ENCODE measurements at regions not wholly inside any gene's neighbourhood (a gene's known extent, or its start where the extent isn't known, plus 50 kb on each side); places are given as distances from the start of the nearest gene placed in this dataset.
"Not testable (repeated sequence)": the region's sequence is repeated elsewhere in the genome, so short reads cannot be mapped to it uniquely, and the experiment has no call there.

DNA sequence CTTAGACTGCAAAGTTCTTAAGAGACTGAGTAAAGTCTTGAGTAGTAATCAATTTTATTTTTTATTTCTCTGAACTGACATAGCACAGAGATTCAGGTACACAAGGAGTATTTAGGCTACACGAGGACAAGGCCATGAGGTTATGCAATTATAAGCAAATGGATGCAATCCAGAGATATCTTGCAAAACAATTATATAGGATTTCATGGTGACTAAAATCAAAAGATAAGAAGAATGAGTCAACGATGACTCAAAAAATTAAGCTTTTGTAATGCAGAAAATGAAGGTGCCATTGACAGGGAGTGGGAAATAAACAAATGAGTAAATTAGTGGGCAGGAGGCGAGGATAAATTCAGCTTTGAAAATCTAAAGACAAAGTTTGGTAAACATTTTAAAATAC, 66.7 kb upstream of the MYO3A start:
- intact Hi-C loops (cut with DNase I) = no loop called here
- whole genome bisulfite sequencing, 3 donors = 52 to 58% (median 54%) methylated on average over 3 of the region's 3 CpGs
- no peaks in the 10 kb centered on the region for H3K36me3 ChIP-seq
- no peaks in the 10 kb centered on the region for H3K9me3 ChIP-seq
- DNase-seq = no peak
- H3K4me3 ChIP-seq = no peak overlapping the region
- no peaks in the 10 kb centered on the region for H3K4me1 ChIP-seq (ENCODE audit: insufficient read depth)
- TF ChIP-seq POLR2A (IDR thresholded peaks at IDR 0.05) = no peak
- no peak for TF ChIP-seq CTCF (IDR thresholded peaks at IDR 0.05)
- no peak for TF ChIP-seq EP300 (IDR thresholded peaks at IDR 0.05)
- no peak overlapping the region for H3K27ac ChIP-seq
- no peaks in the 10 kb centered on the region for H3K27me3 ChIP-seq

DNA sequence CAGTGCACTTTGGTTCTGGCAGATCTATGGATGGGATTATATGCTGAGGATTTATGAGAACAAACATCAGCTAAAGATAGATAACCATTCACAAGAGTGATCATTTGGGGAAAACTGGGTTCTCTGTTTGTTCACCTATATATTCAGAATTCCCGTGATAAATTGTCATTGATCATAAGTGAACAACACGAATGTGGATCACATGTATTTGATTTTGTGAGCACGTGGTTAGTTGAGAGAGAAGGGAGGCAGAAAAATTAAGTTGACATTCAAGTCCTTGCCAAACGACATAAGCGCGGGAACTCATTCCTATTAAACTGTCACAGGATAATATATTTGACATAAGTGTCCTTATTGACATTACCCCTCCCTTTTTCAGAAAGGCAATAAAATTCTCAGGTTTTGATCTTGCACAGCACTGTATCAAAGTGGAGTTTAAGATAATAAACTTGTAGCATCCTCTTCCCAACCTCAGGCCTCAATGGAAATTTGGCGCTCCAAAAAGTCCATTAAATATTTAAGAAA, 64.9 kb upstream of the MYO3A start:
- TF ChIP-seq EP300 (IDR thresholded peaks at IDR 0.05) (no peak), CTCF (IDR thresholded peaks at IDR 0.05) (no peak), POLR2A (IDR thresholded peaks at IDR 0.05) (no peak)
- Histone ChIP-seq H3K27ac (no peak overlapping the region), H3K27me3 (no peaks in the 10 kb centered on the region), H3K9me3 (no peaks in the 10 kb centered on the region), H3K4me1 (ENCODE audit: insufficient read depth) (no peaks in the 10 kb centered on the region), H3K36me3 (no peaks in the 10 kb centered on the region), H3K4me3 (no peak overlapping the region)
- DNase-seq = no peak
- 68 to 72% (median 69%) methylated on average over 7 of the region's 7 CpGs for WGBS, 3 donors
- intact Hi-C loops (cut with DNase I) = no loop called here

DNA sequence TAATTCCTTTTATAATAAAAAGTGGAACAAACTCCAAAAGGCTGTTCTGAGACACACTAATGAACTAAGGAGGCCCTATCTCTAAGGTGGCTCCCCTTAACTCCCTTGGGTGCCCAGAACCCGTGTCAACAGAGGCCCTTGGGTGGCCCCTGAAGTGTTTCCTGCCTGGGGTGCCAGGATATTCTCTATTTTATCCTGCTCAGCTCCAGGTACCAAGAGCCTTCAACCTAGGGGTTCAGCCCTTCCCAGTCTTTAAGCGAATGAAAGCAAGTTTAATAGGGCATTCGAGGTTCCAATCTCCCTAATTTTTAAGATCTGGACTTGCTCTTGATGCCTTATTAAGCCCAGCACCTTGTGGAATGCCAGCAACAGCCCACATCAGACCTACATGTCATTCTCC, 64.4 kb upstream of the MYO3A start:
- H3K4me1 ChIP-seq (ENCODE audit: insufficient read depth) = no peaks in the 10 kb centered on the region
- H3K27ac ChIP-seq = no peak overlapping the region
- H3K4me3 ChIP-seq = no peak overlapping the region
- H3K36me3 ChIP-seq = no peaks in the 10 kb centered on the region
- no peaks in the 10 kb centered on the region for H3K27me3 ChIP-seq
- H3K9me3 ChIP-seq = no peaks in the 10 kb centered on the region
- no peak for DNase-seq
- WGBS, 3 donors = 77 to 82% (median 79%) methylated on average over 3 of the region's 3 CpGs
- intact Hi-C loops (cut with DNase I) = no loop called here
- TF ChIP-seq POLR2A (IDR thresholded peaks at IDR 0.05) (no peak), EP300 (IDR thresholded peaks at IDR 0.05) (no peak), CTCF (IDR thresholded peaks at IDR 0.05) (no peak)

DNA sequence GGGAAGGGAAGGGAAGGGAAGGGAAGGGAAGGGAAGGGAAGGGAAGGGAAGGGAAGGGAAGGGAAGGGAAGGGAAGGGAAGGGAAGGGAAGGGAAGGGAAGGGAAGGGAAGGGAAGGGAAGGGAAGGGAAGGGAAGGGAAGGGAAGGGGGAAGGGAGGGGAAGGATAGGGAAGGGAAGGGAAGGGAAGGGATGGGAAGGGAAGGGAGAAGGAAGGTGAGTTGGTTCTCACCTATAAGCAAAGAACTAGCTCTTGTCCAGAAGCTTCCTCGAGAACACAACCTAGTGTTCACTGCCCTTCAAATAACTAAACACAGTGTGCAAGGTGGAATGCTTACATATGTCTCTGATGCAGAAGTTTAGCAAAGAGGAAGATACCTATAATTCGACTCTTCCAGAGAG, 59.6 kb upstream of the MYO3A start:
- WGBS, 3 donors = 61 to 81% (median 64%) methylated on average over 2 of the region's 2 CpGs
- intact Hi-C loops (cut with DNase I) = not testable (repeated sequence)

DNA sequence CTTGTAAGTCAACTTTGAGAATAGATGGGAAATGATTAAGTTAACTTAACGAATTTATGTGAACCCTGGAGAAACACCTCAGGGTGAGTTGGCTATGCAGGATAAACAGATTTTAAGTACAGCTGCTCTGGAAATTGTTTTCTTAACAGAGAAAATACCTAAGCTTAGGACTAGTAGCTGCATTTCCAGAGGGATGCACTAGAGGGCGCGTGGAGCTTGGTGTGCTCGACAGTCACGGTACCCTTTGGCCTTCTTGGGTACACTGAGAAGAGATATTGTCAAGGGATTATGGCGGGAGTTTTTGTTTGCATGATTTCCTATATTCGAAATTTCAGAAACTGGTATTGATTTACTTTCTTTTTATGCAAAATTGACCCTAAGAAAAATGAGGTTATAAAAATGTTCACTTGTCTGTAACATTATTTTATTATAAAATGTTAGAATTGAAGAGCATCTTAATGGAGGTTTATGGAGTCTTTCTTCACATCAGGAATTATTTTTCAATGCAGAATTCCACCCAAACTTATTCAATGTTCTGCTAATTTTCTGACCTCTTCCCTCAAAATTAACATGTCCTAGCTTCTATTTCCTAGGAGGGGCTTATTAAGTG, 58.4 kb upstream of the MYO3A start:
- TF ChIP-seq EP300 (IDR thresholded peaks at IDR 0.05) (no peak), POLR2A (IDR thresholded peaks at IDR 0.05) (no peak), CTCF (IDR thresholded peaks at IDR 0.05) (no peak)
- intact Hi-C loops (cut with DNase I) = no loop called here
- DNase-seq = peak in 2 of 5 donors; percentile 19 to 23
- Histone ChIP-seq H3K27me3 (no peaks in the 10 kb centered on the region), H3K9me3 (no peaks in the 10 kb centered on the region), H3K27ac (no peak overlapping the region), H3K4me3 (no peak overlapping the region), H3K36me3 (no peaks in the 10 kb centered on the region), H3K4me1 (ENCODE audit: insufficient read depth) (no peaks in the 10 kb centered on the region)
- 1 to 2% (median 1%) methylated on average over 7 of the region's 7 CpGs for WGBS, 3 donors

More for the DNA sequence above, 59.6 kb upstream of the MYO3A start:
- not testable (repeated sequence) for DNase-seq; H3K27ac ChIP-seq; H3K36me3 ChIP-seq; H3K4me1 ChIP-seq (ENCODE audit: insufficient read depth); H3K9me3 ChIP-seq; H3K27me3 ChIP-seq; H3K4me3 ChIP-seq
